CD14-positive monocyte (primary cell): ENCODE measurements at regions not wholly inside any gene's neighbourhood (a gene's known extent, or its start where the extent isn't known, plus 50 kb on each side); places are given as distances from the start of the nearest gene placed in this dataset.
"Not testable (repeated sequence)": the region's sequence is repeated elsewhere in the genome, so short reads cannot be mapped to it uniquely, and the experiment has no call there.

Experiments used
- DNase-seq, 3 donors: peaks; one replicate each; pipeline ENCODE4 v3.0.0-alpha.2; 2011 to 2022
- H2AFZ ChIP-seq: 2 replicates; pipeline ENCODE4 v1.6.0; 2012; ENCODE audit warnings: mild to moderate bottlenecking, low read depth, low read length, inconsistent platforms; ENCODE audit not compliant: insufficient read depth, poor library complexity, severe bottlenecking
- H3K27ac ChIP-seq, 2 donors: 1 replicate in 1 of 2; 2 replicates in 1 of 2; pipeline ENCODE4 v1.5.1; 2012 to 2013; ENCODE audit warnings: low read length in 2 of 2, control low read depth in 1 of 2, inconsistent platforms in 1 of 2, low read depth in 1 of 2, mild to moderate bottlenecking in 1 of 2
- H3K27me3 ChIP-seq, 2 donors: one replicate each; pipeline versions ENCODE4 v1.6.0 to v1.6.1; 2011 to 2013; ENCODE audit warnings: low read length in 2 of 2; ENCODE audit not compliant: control insufficient read depth in 2 of 2, insufficient read depth in 2 of 2
- H3K36me3 ChIP-seq, 2 donors: replicated peaks in 1 of 2; 1 replicate in 1 of 2; 2 replicates in 1 of 2; pipeline versions ENCODE4 v1.5.1 to v1.6.1; 2012 to 2013; ENCODE audit warnings: low read length in 2 of 2, control low read depth in 1 of 2, inconsistent platforms in 1 of 2, mild to moderate bottlenecking in 1 of 2; ENCODE audit not compliant: insufficient read depth in 2 of 2, control insufficient read depth in 1 of 2
- H3K4me1 ChIP-seq, 2 donors: 1 replicate in 1 of 2; 2 replicates in 1 of 2; pipeline versions ENCODE4 v1.5.1 to v1.6.1; 2012 to 2013; ENCODE audit warnings: low read length in 2 of 2, control low read depth in 1 of 2, inconsistent platforms in 1 of 2, mild to moderate bottlenecking in 1 of 2, moderate library complexity in 1 of 2; ENCODE audit not compliant: insufficient read depth in 2 of 2, control insufficient read depth in 1 of 2
- H3K4me2 ChIP-seq: replicated peaks from 2 replicates; pipeline ENCODE3; 2012; ENCODE audit warnings: low read length, moderate library complexity, mild to moderate bottlenecking; ENCODE audit not compliant: poor library complexity, severe bottlenecking; ENCODE audit errors: extremely low read depth
- H3K4me3 ChIP-seq, 3 experiments: fragments of 200-600 bp in 1 of 3; sonication (generic) in 1 of 3; replicated peaks in 1 of 3; 1 replicate in 2 of 3; 2 replicates in 1 of 3; pipeline ENCODE4 v1.5.1; 2011 to 2013; ENCODE audit warnings: low read length in 3 of 3, mild to moderate bottlenecking in 3 of 3, control low read depth in 2 of 3, low read depth in 2 of 3, inconsistent platforms in 1 of 3, moderate library complexity in 1 of 3
- H3K79me2 ChIP-seq: 2 replicates; pipeline ENCODE4 v1.6.0; 2012; ENCODE audit warnings: mild to moderate bottlenecking, control low read depth, inconsistent platforms, low read length, moderate library complexity; ENCODE audit not compliant: insufficient read depth
- H3K9ac ChIP-seq: 2 replicates; pipeline ENCODE4 v1.6.0; 2017; ENCODE audit warnings: low read length, mild to moderate bottlenecking; ENCODE audit not compliant: insufficient read depth, poor library complexity, severe bottlenecking
- H3K9me3 ChIP-seq, 2 donors: replicated peaks in 1 of 2; 1 replicate in 1 of 2; 2 replicates in 1 of 2; pipeline versions ENCODE4 v1.5.1 to v1.6.1; 2012 to 2013; ENCODE audit warnings: low read length in 2 of 2, control low read depth in 1 of 2; ENCODE audit not compliant: control insufficient read depth in 1 of 2, insufficient read depth in 1 of 2
- H4K20me1 ChIP-seq: 2 replicates; pipeline ENCODE4 v1.6.0; 2012; ENCODE audit warnings: mild to moderate bottlenecking, low read length, control low read depth, moderate library complexity; ENCODE audit not compliant: insufficient read depth
- H3K27ac Mint-ChIP-seq, 7 donors: one replicate each; pipeline ENCODE4 v1.8.0; 2020; ENCODE audit warnings: mild to moderate bottlenecking in 7 of 7, mixed read lengths in 7 of 7, moderate library complexity in 6 of 7, inconsistent platforms in 2 of 7
- H3K27me3 Mint-ChIP-seq, 3 donors: one replicate each; pipeline ENCODE4 v1.8.0; 2021 to 2022; ENCODE audit warnings: low read depth in 3 of 3, mild to moderate bottlenecking in 3 of 3, mixed read lengths in 3 of 3, moderate library complexity in 3 of 3, inconsistent platforms in 1 of 3
- H3K36me3 Mint-ChIP-seq, 2 donors: one replicate each; pipeline ENCODE4 v1.8.0; 2020; ENCODE audit warnings: mixed read lengths in 2 of 2, inconsistent platforms in 1 of 2, mild to moderate bottlenecking in 1 of 2
- H3K4me1 Mint-ChIP-seq: one replicate; pipeline ENCODE4 v1.8.0; 2020; ENCODE audit warnings: mild to moderate bottlenecking, mixed read lengths
- H3K4me3 Mint-ChIP-seq, 2 donors: one replicate each; pipeline ENCODE4 v1.8.0; 2020; ENCODE audit warnings: mild to moderate bottlenecking in 2 of 2, mixed read lengths in 2 of 2, moderate library complexity in 1 of 2
- H3K9me3 Mint-ChIP-seq, 7 donors: one replicate each; pipeline ENCODE4 v1.8.0; 2020 to 2022; ENCODE audit warnings: mixed read lengths in 7 of 7, mild to moderate bottlenecking in 6 of 7, moderate library complexity in 6 of 7, inconsistent platforms in 2 of 7
- CTCF ChIP-seq: fragments of 200-600 bp; IDR thresholded peaks from one replicate; pipeline ENCODE4 v1.8.0; 2022; ENCODE audit warnings: antibody characterized with exemption, mild to moderate bottlenecking
- WGBS: methylation state at CpG from one replicate; pipeline ENCODE4 v1.1.5; 2013; ENCODE audit warnings: missing lambda C conversion rate; ENCODE audit not compliant: insufficient coverage; 5-methylcytosine and 5-hydroxymethylcytosine counted together
- intact Hi-C, 2 donors: fragments of 100-400 bp; cut with micrococcal nuclease; formaldehyde crosslinking; loops; one replicate each; pipeline versions ENCODE4 v1.15.0 to v1.15.1; 2023

- H3K9me3 ChIP-seq, result peaks cover 0 to 22% of the 10 kb centered on the region in 2 donors
- no peaks in the 10 kb centered on the region for H3K4me1 ChIP-seq
- 100% methylated on average over 2 of the region's 3 CpGs for WGBS
- Mint-ChIP-seq H3K27me3 (peaks cover 3 to 8% (median 7%) of the 10 kb centered on the region in 3 donors), H3K36me3 (no peaks in the 10 kb centered on the region), H3K4me3 (no peak overlapping the region), H3K4me1 (no peaks in the 10 kb centered on the region), H3K9me3 (peaks cover 9 to 17% (median 14%) of the 10 kb centered on the region in 7 donors), H3K27ac (peak overlapping the region in 1 of 7 donors; percentile 60)
- no peak overlapping the region for H3K4me2 ChIP-seq
- H3K9ac ChIP-seq, result no peak overlapping the region
- H3K79me2 ChIP-seq, result no peaks in the 10 kb centered on the region
- TF ChIP-seq CTCF, result no peak
- H4K20me1 ChIP-seq, result no peaks in the 10 kb centered on the region
- no peak for DNase-seq
- H3K27ac ChIP-seq, result no peak overlapping the region
- no peak overlapping the region for H2AFZ ChIP-seq
- no peaks in the 10 kb centered on the region for H3K36me3 ChIP-seq
- H3K27me3 ChIP-seq, result no peaks in the 10 kb centered on the region
- intact Hi-C loops, result loop anchor here in 1 of 2 donors (2.0 kb wide), 1 partner anchor 15 kb away; no protein-coding TSS in a partner anchor
- no peak overlapping the region for H3K4me3 ChIP-seq
Measured at GRCh38 chr14:105632010-105632409, 105.6 kb downstream of the TMEM121 start.

- H3K4me3 Mint-ChIP-seq, H3K27ac ChIP-seq, H2AFZ ChIP-seq, H4K20me1 ChIP-seq, H3K36me3 Mint-ChIP-seq, DNase-seq, H3K9ac ChIP-seq, H3K4me3 ChIP-seq, H3K4me1 ChIP-seq, H3K4me2 ChIP-seq, H3K27me3 Mint-ChIP-seq, H3K27ac Mint-ChIP-seq, H3K27me3 ChIP-seq, H3K4me1 Mint-ChIP-seq, H3K79me2 ChIP-seq, H3K36me3 ChIP-seq: not testable (repeated sequence)
- no CpG with 5 or more reads among the region's 7 CpGs for WGBS
- intact Hi-C loops, result loop anchor here in 1 of 2 donors (2.0 kb wide), 1 partner anchor 17 kb away; no protein-coding TSS in a partner anchor
- H3K9me3 Mint-ChIP-seq, result peaks cover 9 to 17% (median 14%) of the 10 kb centered on the region in 7 donors
- H3K9me3 ChIP-seq, result peaks cover 0 to 22% of the 10 kb centered on the region in 2 donors
Measured at GRCh38 chr14:105633596-105633995, 107.2 kb downstream of the TMEM121 start.
